GM18873 (cell line): ENCODE measurements at regions not wholly inside any gene's neighbourhood (a gene's known extent, or its start where the extent isn't known, plus 50 kb on each side); places are given as distances from the start of the nearest gene placed in this dataset.

Experiments
- ATAC-seq: cut with Tn5 transposase; IDR thresholded peaks from one replicate; pipeline ENCODE4 v1.9.1; 2021; ENCODE audit warnings: mild to moderate bottlenecking, moderate library complexity, moderate number of reproducible peaks; ENCODE audit not compliant: unreplicated experiment, low FRiP score

DNA sequence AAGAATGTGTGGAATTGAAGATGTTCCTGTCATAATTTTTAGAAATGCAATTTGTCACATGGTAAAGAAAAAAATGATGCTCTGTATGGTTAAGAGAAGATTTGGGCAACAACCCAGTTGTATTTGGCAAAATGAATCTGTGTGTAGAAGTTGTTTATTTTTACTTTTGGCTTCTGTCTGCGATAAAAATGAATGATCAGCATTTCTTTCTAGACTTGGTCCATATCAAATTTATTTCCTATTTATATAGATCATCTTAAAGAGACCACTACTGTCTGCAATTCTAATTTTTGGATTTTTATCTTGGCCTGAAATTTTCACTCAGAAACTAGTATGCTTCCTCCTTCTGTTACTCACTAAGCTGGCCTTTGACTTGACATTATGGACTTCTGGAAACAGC lies 396.9 kb downstream of the FAM47A start:
- ATAC-seq, result no peak

DNA sequence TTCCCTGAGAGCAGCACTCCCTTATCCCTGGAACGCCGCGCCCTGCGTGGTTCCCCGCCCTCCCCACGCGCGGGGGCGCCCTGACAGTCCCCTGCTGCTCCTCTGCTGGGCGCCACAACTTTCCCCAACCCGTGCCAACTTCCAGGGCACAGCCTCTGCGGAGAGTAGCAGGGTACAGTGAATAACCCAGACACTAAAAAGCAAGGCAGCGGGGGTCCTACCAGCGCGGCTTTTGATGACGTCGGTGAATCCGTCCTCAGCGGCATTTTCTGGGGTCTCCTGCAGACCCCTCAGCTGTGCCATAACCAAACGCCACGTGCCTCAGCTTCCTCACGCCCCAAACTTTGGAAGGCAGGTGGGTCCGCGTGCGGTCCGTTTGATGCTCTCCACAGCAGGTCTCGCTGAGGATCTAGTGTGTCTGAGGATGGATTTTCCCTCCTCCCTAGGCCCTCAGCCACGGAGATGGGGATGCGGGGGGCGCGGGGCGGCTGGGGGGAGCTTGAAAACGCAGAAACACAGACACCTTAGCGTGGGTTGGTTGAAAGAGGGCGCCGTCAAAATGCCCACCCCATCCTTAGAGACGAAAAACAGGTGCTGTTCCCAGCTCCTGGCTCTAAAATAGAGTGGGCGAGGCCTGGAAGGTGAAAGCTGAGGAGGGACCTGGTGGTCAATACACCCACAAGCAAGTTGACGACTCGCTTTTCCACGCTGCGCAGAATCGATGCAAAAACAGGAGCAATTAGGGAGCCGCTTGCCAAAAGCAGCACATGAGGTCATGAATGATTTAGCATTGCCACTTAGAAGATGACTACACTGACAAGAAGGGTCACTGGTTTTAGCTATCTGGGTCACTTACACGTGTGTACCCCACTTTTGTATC lies 405.6 kb downstream of the FAM47A start:
- ATAC-seq, result no peak

DNA sequence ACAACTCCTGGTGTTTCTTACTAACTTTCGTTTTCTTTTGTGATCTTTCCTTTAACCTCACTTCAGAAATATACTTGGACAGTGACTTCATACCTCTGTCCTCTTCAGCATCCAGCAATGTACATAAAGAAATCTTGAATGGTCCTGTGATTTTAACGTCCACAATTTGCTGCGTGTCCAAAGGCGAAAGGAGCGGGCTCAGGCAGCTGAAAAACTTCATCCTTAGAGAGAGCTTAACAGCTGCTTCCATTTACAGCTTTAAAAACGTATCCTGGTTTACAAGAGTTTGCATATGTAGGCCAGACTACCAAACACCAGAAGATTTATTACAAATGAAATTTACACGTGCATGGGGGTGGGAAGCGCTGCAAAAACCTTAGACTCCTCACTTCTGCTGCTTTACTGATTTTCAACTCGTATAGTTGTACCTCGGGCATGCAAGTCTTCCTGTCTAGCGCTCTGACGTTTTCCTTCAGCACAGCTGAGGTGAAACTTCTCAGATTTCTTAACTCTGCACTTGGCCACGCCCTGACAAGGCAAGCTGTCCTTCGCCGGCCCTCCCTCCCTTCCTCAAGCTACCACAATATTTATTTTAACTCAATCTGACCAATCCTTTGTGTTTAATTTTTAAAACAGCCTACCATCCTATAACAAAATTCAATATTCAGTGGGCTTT lies 406.4 kb downstream of the FAM47A start:
- ATAC-seq, result no peak

DNA sequence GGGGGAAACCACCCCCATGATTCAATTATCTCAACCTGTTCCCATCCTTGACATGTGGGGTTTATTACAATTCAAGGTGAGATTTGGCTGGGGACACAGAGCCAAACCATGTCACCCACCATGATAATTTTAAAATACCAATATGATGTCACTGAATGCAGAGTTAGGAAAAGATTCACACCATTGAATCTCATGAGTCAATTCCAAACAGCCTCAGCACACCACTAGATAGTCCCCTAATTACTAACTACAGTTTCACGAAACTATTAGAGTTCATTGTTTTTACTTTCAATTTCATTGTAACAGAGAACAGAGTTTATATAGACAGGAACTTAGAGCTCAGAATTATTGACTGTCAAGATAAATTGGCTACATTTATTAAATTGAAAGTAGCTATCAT lies 410.2 kb downstream of the FAM47A start:
- peak; percentile 56 for ATAC-seq

DNA sequence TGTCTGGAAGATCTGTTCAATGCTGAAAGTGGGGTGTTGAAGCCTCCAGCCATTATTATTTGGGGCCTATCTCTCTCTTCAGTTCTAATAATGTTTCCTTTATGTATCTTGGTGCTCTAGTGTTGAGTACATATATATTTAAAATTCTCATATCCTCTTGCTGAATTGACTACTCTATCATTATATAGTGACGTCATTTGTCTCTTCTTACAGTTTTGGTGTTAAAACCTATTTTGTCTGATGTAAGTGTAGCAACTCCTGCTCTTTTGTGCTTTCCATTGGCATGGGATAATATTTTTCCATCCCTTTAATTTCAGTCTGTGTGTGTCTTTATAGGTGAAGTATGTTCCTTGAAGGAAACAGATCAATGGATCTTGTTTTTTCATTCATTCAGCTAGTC lies 446.0 kb downstream of the FAM47A start:
- ATAC-seq, result no peak
